K562 (cell line): ENCODE measurements at regions not wholly inside any gene's neighbourhood (a gene's known extent, or its start where the extent isn't known, plus 50 kb on each side); places are given as distances from the start of the nearest gene placed in this dataset.

ENCODE experiments used
- ATAC-seq: fragments of 200-7000 bp; cut with Tn5 transposase; 3 replicates; pipeline ENCODE4 v1.9.1; 2020; ENCODE audit warnings: moderate library complexity
- BruUV-seq: library from RNA; stranded (reverse); fragments of 400-500 nt; replicated peaks from 2 replicates; lab custom pipeline; 2021; lab: Mats Ljungman, UMichigan
- CTCF ChIA-PET: fragments of 300-600 bp; formaldehyde crosslinking; extraction: SDS; loops from one replicate; lab custom pipeline; 2021; ENCODE audit warnings: low intra/inter-chr PET ratio; lab: Yijun Ruan, JAX
- POLR2A ChIA-PET: fragments of 300-600, 350-650 bp; sonication (Branson Sonifier 250); formaldehyde crosslinking; extraction: SDS; loops from one replicate; lab custom pipeline; 2021; ENCODE audit warnings: antibody characterized with exemption, inconsistent platforms; lab: Yijun Ruan, JAX
- DNase-seq, 4 experiments: peaks; one replicate each; pipeline versions ENCODE4 v3.0.0 to v3.0.0-alpha.2; 2011 to 2018; ENCODE audit warnings: low spot score in 3 of 4, mixed read lengths in 3 of 4; ENCODE audit errors: extremely low read depth in 1 of 4
- FAIRE-seq: peaks from 2 replicates; lab custom pipeline; 2011; peaks lifted over from hg19 to GRCh38; lab: Jason Lieb, UNC
- H2AFZ ChIP-seq: 2 replicates; pipeline ENCODE4 v1.6.0; 2011; ENCODE audit warnings: low read depth, low read length, control low read depth, inconsistent platforms
- H3K27ac ChIP-seq: fragments of 200-600 bp; 3 replicates; pipeline ENCODE4 v1.8.0; 2011; ENCODE audit warnings: low read depth, mild to moderate bottlenecking, control low read depth, inconsistent platforms, low read length, moderate library complexity, mixed read lengths; ENCODE audit errors: extremely low read depth
- H3K27me3 ChIP-seq, 2 experiments: fragments of 300-600 bp in 1 of 2; 2 replicates in 1 of 2; 3 replicates in 1 of 2; pipeline versions ENCODE4 v1.6.0 to v1.8.0; 2011; ENCODE audit warnings: inconsistent platforms in 2 of 2, low read length in 2 of 2, mild to moderate bottlenecking in 1 of 2, mixed read lengths in 1 of 2, moderate library complexity in 1 of 2; ENCODE audit not compliant: control insufficient read depth in 2 of 2, insufficient read depth in 2 of 2
- H3K36me3 ChIP-seq: fragments of 300-600 bp; 3 replicates; pipeline ENCODE4 v1.8.0; 2011; ENCODE audit warnings: mild to moderate bottlenecking, low read length, inconsistent platforms; ENCODE audit not compliant: control insufficient read depth, insufficient read depth
- H3K4me1 ChIP-seq, 2 experiments: fragments of 200-600 bp in 1 of 2; replicated peaks in 1 of 2; 2 replicates in 1 of 2; 3 replicates in 1 of 2; pipeline versions ENCODE4 v1.5.1 to v1.8.0; 2011; ENCODE audit warnings: inconsistent platforms in 2 of 2, low read length in 2 of 2, mild to moderate bottlenecking in 1 of 2, mixed read lengths in 1 of 2, moderate library complexity in 1 of 2; ENCODE audit not compliant: control insufficient read depth in 2 of 2, insufficient read depth in 2 of 2
- H3K4me2 ChIP-seq: 2 replicates; pipeline ENCODE4 v1.6.1; 2011; ENCODE audit warnings: low read length, control low read depth, inconsistent platforms, mixed read lengths; ENCODE audit not compliant: insufficient read depth
- H3K4me3 ChIP-seq: fragments of 200-600 bp; sonication (generic), shearing (Covaris generic); 2 replicates; pipeline ENCODE4 v1.5.1; 2016; ENCODE audit warnings: control low read depth, inconsistent platforms
- H3K79me2 ChIP-seq: fragments of 200-600 bp; 3 replicates; pipeline ENCODE4 v1.8.0; 2011; ENCODE audit warnings: low read length, inconsistent platforms; ENCODE audit not compliant: control insufficient read depth, insufficient read depth
- H3K9ac ChIP-seq, 2 experiments: 2 replicates each; pipeline versions ENCODE4 v1.6.0 to v1.6.1; 2011; ENCODE audit warnings: low read depth in 2 of 2, low read length in 2 of 2, control low read depth in 1 of 2, inconsistent platforms in 1 of 2, mild to moderate bottlenecking in 1 of 2, mixed read lengths in 1 of 2; ENCODE audit not compliant: insufficient read depth in 1 of 2
- H3K9me1 ChIP-seq: one replicate; pipeline ENCODE4 v1.6.0; 2011; ENCODE audit warnings: inconsistent platforms, mild to moderate bottlenecking, low read length, moderate library complexity; ENCODE audit not compliant: control insufficient read depth, insufficient read depth
- H3K9me3 ChIP-seq: replicated peaks from 2 replicates; pipeline ENCODE4 v1.5.1; 2011; ENCODE audit warnings: low read depth, low read length, inconsistent platforms; ENCODE audit not compliant: control insufficient read depth, insufficient read depth
- H4K20me1 ChIP-seq: replicated peaks from 2 replicates; pipeline ENCODE4 v1.6.1; 2011; ENCODE audit warnings: low read length, inconsistent platforms, mixed read lengths; ENCODE audit not compliant: control insufficient read depth, insufficient read depth
- ARID1B ChIP-seq: fragments of 450-650 bp; IDR thresholded peaks from 2 replicates; pipeline ENCODE4 v1.6.1; 2016; ENCODE audit warnings: antibody characterized with exemption, mild to moderate bottlenecking, inconsistent platforms
- ARID2 ChIP-seq: fragments of 450-650 bp; IDR thresholded peaks from 2 replicates; pipeline ENCODE4 v1.6.1; 2017; ENCODE audit warnings: antibody characterized with exemption, mild to moderate bottlenecking
- E2F3 ChIP-seq: fragments of 250-450 bp; sonication (Bioruptor Pico); IDR thresholded peaks from 2 replicates; pipeline ENCODE4 v1.4.0; 2020; ENCODE audit warnings: mild to moderate bottlenecking
- EHMT2 ChIP-seq: fragments of 450-650 bp; IDR thresholded peaks from 2 replicates; pipeline ENCODE4 v1.6.1; 2018; ENCODE audit warnings: antibody characterized with exemption
- EP300 ChIP-seq: IDR thresholded peaks from 2 replicates; pipeline ENCODE4 v1.6.1; 2012; ENCODE audit warnings: low read length, improper control_type of control experiment
- NKRF ChIP-seq: fragments of 450-650 bp; IDR thresholded peaks from 2 replicates; pipeline ENCODE4 v1.6.1; 2016; ENCODE audit warnings: borderline replicate concordance
- PML ChIP-seq: IDR thresholded peaks from 2 replicates; pipeline ENCODE4 v1.6.1; 2012; ENCODE audit warnings: low read length, inconsistent platforms
- POLR2H ChIP-seq: IDR thresholded peaks from 2 replicates; pipeline ENCODE4 v1.6.1; 2016; ENCODE audit warnings: missing genetic modification characterization, low read depth, mild to moderate bottlenecking, control low read depth, missing compliant biosample characterization, moderate library complexity
- SMAD4 ChIP-seq: fragments of 250-450 bp; sonication (Bioruptor Pico); conservative IDR thresholded peaks from 2 replicates; pipeline ENCODE4 v1.8.0; 2021; ENCODE audit warnings: inconsistent platforms, mild to moderate bottlenecking, moderate library complexity
- SOX6 ChIP-seq: fragments of 450-650 bp; IDR thresholded peaks from 2 replicates; pipeline ENCODE4 v1.6.1; 2014; ENCODE audit warnings: mild to moderate bottlenecking
- ZNF444 ChIP-seq: fragments of 250-450 bp; sonication (Bioruptor Pico); IDR thresholded peaks from 2 replicates; pipeline ENCODE4 v1.4.0; 2020; ENCODE audit warnings: mild to moderate bottlenecking, moderate library complexity
- WGBS: fragments of 100-300 bp; shearing (Covaris generic); methylation state at CpG from one replicate; pipeline ENCODE4 v1.1.6; 2016; ENCODE audit warnings: low coverage, mixed read lengths; ENCODE audit not compliant: insufficient coverage; ENCODE audit errors: missing lambda C conversion rate; 5-methylcytosine and 5-hydroxymethylcytosine counted together
- in situ Hi-C: fragments of 300-500 bp; cut with MboI; formaldehyde crosslinking; loops from 4 replicates; pipeline ENCODE4 v1.15.0; 2018; ENCODE audit warnings: inconsistent platforms, mixed read lengths
- intact Hi-C: fragments of 100-400 bp; cut with micrococcal nuclease; formaldehyde crosslinking; loops from 2 replicates; pipeline ENCODE4 v1.14.2; 2022

GRCh38 chr6:156526081-156526480 is 251.1 kb upstream of the ARID1B start:
- Histone ChIP-seq H3K4me3 (no peak overlapping the region), H3K4me1 (no peaks in the 10 kb centered on the region)
- POLR2A ChIA-PET, result no interaction called here
- TF ChIP-seq PML (no peak), EP300 (no peak), EHMT2 (no peak), ARID1B (no peak), SOX6 (no peak), POLR2H (no peak), NKRF (no peak), E2F3 (no peak), ARID2 (no peak), ZNF444 (no peak), SMAD4 (CRISPR knock-in tag) (no peak)
- TF ChIP-seq, all 486 proteins: peak for 0
- intact Hi-C loops (no loop called here), in situ Hi-C loops (no loop called here)
- Histone ChIP-seq H3K9ac (no peak overlapping the region), H3K9me3 (no peaks in the 10 kb centered on the region), H3K79me2 (no peaks in the 10 kb centered on the region), H3K36me3 (no peaks in the 10 kb centered on the region), H3K4me2 (no peak overlapping the region), H3K27ac (no peak overlapping the region), H4K20me1 (no peaks in the 10 kb centered on the region), H2AFZ (no peak overlapping the region), H3K9me1 (peaks cover 4% of the 10 kb centered on the region), H3K27me3 (no peaks in the 10 kb centered on the region)
- FAIRE-seq (no peak), ATAC-seq (no peak), DNase-seq (no peak)
- CTCF ChIA-PET, result no interaction called here
- no TSS peak for BruUV-seq
- 6% methylated on average over 7 of the region's 7 CpGs for WGBS
